Medulla oblongata (tissue), 1 donor: ENCODE measurements at regions not wholly inside any gene's neighbourhood (a gene's known extent, or its start where the extent isn't known, plus 50 kb on each side); places are given as distances from the start of the nearest gene placed in this dataset.
"Not testable (repeated sequence)": the region's sequence is repeated elsewhere in the genome, so short reads cannot be mapped to it uniquely, and the experiment has no call there.

ENCODE experiments used
- DNase-seq: peaks from one replicate; pipeline ENCODE4 v3.0.0-alpha.2; 2015; ENCODE audit errors: extremely low spot score

- DNase-seq: no peak
These were observed 154.1 kb upstream of the HDAC4 start for GRCh38 chr2:239554766-239555570.

GRCh38 chr2:239553376-239554000, 152.7 kb upstream of the HDAC4 start:
- no peak for DNase-seq

- DNase-seq: no peak
These were observed 151.6 kb upstream of the HDAC4 start for GRCh38 chr2:239552213-239552926.

- no peak for DNase-seq
These were observed 150.4 kb upstream of the HDAC4 start for GRCh38 chr2:239551206-239551605.

- no peak for DNase-seq
These were observed 149.5 kb upstream of the HDAC4 start for GRCh38 chr2:239550357-239550756.

GRCh38 chr2:239549711-239550255, 149.0 kb upstream of the HDAC4 start:
- DNase-seq: no peak

- no peak for DNase-seq
These were observed 148.3 kb upstream of the HDAC4 start for GRCh38 chr2:239548965-239549595.

GRCh38 chr2:239548451-239548871, 147.6 kb upstream of the HDAC4 start:
- no peak for DNase-seq

GRCh38 chr2:239547140-239547539, 146.3 kb upstream of the HDAC4 start:
- not testable (repeated sequence) for DNase-seq

GRCh38 chr2:239546541-239546940, 145.7 kb upstream of the HDAC4 start:
- DNase-seq: no peak

GRCh38 chr2:239545741-239546392, 145.0 kb upstream of the HDAC4 start:
- DNase-seq: no peak

- no peak for DNase-seq
These were observed 144.2 kb upstream of the HDAC4 start for GRCh38 chr2:239544918-239545465.

GRCh38 chr2:239544143-239544917, 143.5 kb upstream of the HDAC4 start:
- peak; percentile 22 for DNase-seq

GRCh38 chr2:239543702-239544101, 142.9 kb upstream of the HDAC4 start:
- DNase-seq: no peak

GRCh38 chr2:239540174-239540573, 139.4 kb upstream of the HDAC4 start:
- DNase-seq: no peak

- no peak for DNase-seq
These were observed 138.9 kb upstream of the HDAC4 start for GRCh38 chr2:239539776-239540100.

GRCh38 chr2:239539083-239539775, 138.4 kb upstream of the HDAC4 start:
- peak; percentile 6 for DNase-seq

- DNase-seq: no peak
These were observed 137.7 kb upstream of the HDAC4 start for GRCh38 chr2:239538357-239539052.
